Subcutaneous abdominal adipose tissue (tissue), 5 donors: ENCODE measurements at regions not wholly inside any gene's neighbourhood (a gene's known extent, or its start where the extent isn't known, plus 50 kb on each side); places are given as distances from the start of the nearest gene placed in this dataset.
A peak's percentile ranks its signal among the peaks of the same experiment; 100 is the strongest.
"Not testable (repeated sequence)": the region's sequence is repeated elsewhere in the genome, so short reads cannot be mapped to it uniquely, and the experiment has no call there.

Experiments used
- H3K27ac ChIP-seq: one replicate; pipeline ENCODE4 v1.7.0; 2013; ENCODE audit warnings: low read depth, mild to moderate bottlenecking, inconsistent platforms, low read length, moderate library complexity
- H3K27me3 ChIP-seq, 5 donors: one replicate each; pipeline ENCODE4 v1.7.0; 2013; ENCODE audit warnings: low read length in 5 of 5, inconsistent platforms in 1 of 5; ENCODE audit not compliant: control insufficient read depth in 5 of 5, insufficient read depth in 4 of 5
- H3K36me3 ChIP-seq, 5 donors: one replicate each; pipeline ENCODE4 v1.7.0; 2013; ENCODE audit warnings: low read length in 5 of 5; ENCODE audit not compliant: control insufficient read depth in 5 of 5, insufficient read depth in 5 of 5
- H3K4me1 ChIP-seq, 5 donors: one replicate each; pipeline ENCODE4 v1.7.0; 2013; ENCODE audit warnings: low read length in 5 of 5, mild to moderate bottlenecking in 3 of 5, moderate library complexity in 1 of 5; ENCODE audit not compliant: control insufficient read depth in 5 of 5, insufficient read depth in 5 of 5
- H3K4me3 ChIP-seq, 5 donors: one replicate each; pipeline ENCODE4 v1.7.0; 2013; ENCODE audit warnings: low read length in 5 of 5, low read depth in 1 of 5
- H3K9ac ChIP-seq, 5 donors: one replicate each; pipeline ENCODE4 v1.7.0; 2013; ENCODE audit warnings: low read length in 5 of 5, mild to moderate bottlenecking in 4 of 5, moderate library complexity in 3 of 5
- H3K9me3 ChIP-seq, 5 donors: one replicate each; pipeline ENCODE4 v1.7.0; 2013; ENCODE audit warnings: low read length in 5 of 5; ENCODE audit not compliant: control insufficient read depth in 5 of 5
- donor health status: healthy.
- donor health status: healthy.
- donor health status: healthy.
- donor health status: healthy.
- donor health status: healthy.

DNA sequence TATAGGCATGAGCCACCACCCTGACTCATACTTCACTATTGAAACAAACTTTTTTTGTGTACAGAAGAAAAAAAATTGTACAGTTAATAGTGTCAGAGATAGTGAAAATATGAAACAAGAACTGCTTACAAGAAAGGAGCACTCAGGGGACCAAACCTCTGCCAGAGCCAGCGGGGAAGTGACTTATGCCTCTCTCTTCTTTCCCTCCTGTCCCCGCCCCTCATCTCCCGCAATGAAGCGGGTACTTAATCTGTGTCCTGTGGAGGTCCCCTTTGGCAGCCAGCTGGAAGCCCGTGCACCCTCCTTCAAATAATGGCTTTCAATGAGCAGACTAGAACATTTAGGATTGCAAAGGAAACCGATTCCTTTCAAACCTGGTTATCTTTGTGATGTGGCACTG, 51.5 kb downstream of the PPIAL4A start:
- H3K4me3 ChIP-seq, H3K36me3 ChIP-seq, H3K27me3 ChIP-seq, H3K9me3 ChIP-seq, H3K4me1 ChIP-seq, H3K9ac ChIP-seq, H3K27ac ChIP-seq: not testable (repeated sequence)

DNA sequence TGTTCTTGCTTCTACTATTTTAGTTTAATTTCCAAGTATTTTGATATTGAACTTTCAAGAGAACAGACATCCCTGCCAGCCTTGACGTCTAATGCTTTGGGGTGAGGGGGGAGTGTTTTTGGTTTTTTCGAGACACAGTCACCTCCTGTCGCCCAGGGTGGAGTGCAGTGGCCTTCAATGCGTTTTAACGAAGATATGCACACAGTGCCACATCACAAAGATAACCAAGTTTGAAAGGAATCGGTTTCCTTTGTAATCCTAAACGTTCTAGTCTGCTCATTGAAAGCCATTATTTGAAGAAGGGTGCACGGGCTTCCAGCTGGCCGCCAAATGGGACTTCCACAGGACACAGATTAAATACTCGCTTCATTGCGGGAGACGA, 52.3 kb downstream of the PPIAL4A start:
- not testable (repeated sequence) for H3K9me3 ChIP-seq, H3K36me3 ChIP-seq, H3K27me3 ChIP-seq, H3K4me1 ChIP-seq
- Histone ChIP-seq H3K9ac (peak overlapping the region in 3 of 5 donors; percentile 48 to 75 (median 64)), H3K4me3 (peak overlapping the region; percentile 45 to 69 (median 61)), H3K27ac (peak overlapping the region; percentile 41)

DNA sequence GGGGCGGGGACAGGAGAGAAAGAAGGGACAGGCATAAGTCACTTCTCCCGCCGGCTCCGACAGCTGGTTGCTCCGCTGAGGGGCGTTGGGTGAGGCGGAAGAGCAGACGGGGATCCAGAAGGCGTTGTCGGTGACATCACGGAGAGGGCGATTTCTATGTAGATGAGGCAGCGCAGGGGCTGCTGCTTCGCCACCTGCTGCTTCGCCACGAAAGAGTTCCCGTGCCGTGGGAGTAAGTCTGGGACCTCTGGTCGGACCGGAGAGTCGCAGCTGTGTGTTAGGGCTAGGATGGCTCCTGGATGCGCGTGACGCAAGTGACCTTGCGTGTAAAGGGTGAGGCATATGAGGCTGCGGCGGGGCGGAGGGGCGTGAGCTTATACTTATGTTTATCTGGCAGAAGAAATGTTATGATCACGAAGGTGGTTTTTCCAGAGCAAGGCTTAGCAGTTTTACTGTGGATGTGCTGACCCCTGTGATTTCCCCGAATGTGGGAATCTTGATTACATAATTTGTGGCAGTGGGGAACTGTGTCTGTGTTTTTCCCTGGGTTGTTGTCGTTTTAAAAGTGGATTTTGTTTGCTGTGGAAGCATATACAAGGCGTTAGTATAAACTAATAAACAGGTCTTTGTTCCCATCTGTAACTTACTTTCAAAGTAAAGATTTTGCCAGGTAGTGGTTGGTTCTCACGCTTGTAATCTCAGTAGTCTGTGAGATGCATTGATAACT, 52.8 kb downstream of the PPIAL4A start:
- peak overlapping the region; percentile 45 to 69 (median 61) for H3K4me3 ChIP-seq
- peak overlapping the region; percentile 41 for H3K27ac ChIP-seq
- not testable (repeated sequence) for H3K4me1 ChIP-seq, H3K9me3 ChIP-seq, H3K36me3 ChIP-seq, H3K27me3 ChIP-seq
- H3K9ac ChIP-seq = peak overlapping the region in 3 of 5 donors; percentile 48 to 75 (median 64)

DNA sequence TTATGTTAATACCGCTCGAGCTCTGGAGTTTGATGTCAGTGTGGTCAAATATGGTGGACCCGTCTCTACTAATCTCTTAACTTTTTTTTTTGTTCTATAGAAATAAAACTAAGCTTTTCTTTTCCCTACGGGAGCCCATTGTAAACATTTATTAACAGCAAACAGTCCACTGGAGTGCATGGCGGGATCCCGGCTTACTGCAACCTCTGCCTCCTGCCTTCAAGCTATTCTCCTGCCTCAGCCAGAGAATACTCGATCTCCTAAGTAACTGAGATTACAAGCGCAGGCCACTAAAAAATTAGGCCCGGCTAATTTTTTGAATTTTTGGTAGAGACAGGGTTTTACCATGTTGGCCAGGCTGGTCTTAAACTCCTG, 53.4 kb downstream of the PPIAL4A start:
- H3K27ac ChIP-seq, H3K9me3 ChIP-seq, H3K27me3 ChIP-seq, H3K36me3 ChIP-seq, H3K4me1 ChIP-seq, H3K9ac ChIP-seq, H3K4me3 ChIP-seq: not testable (repeated sequence)

DNA sequence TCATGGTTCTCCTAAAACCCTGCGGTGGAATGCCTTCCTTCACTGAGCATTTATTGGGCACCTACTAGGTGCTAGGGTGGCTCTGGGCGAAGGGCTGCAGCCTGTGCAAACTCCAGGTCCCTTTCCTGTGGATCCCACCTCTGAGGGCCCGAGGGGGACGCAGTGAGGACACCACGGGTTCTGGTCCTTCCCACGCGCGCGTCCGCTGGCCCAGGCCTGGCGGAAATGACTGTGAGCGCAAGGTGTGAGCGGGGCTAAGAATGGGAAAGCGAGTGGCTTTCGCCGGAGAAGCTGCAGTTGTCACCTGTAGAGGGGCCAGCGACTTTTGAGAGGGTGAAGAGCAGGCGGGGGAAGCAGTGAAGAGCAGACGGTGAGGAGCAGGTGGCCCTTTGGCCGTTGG, 55.1 kb downstream of the PPIAL4A start:
- not testable (repeated sequence) for H3K4me3 ChIP-seq, H3K9ac ChIP-seq, H3K36me3 ChIP-seq, H3K9me3 ChIP-seq, H3K27me3 ChIP-seq, H3K27ac ChIP-seq, H3K4me1 ChIP-seq

DNA sequence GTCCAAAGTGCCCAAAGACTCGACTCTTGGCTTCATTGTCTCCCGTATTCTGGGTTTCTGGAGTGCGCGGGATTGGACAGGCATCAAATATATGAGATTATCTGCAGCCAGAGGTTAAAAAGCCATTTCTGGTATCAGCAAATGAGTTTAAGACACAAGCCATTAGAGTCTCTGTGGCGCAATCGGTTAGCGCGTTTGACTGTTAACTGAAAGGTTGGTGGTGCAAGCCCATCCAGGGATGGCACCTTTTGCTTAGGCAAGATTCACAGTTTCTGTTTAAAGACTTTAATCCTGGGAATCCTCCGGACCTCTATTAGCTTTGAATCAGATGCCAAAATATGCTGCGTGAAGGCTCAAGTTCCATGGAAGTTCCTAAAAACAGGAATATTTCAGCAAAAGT, 55.6 kb downstream of the PPIAL4A start:
- H3K27me3 ChIP-seq, H3K36me3 ChIP-seq, H3K4me3 ChIP-seq, H3K9ac ChIP-seq, H3K4me1 ChIP-seq, H3K9me3 ChIP-seq, H3K27ac ChIP-seq: not testable (repeated sequence)

DNA sequence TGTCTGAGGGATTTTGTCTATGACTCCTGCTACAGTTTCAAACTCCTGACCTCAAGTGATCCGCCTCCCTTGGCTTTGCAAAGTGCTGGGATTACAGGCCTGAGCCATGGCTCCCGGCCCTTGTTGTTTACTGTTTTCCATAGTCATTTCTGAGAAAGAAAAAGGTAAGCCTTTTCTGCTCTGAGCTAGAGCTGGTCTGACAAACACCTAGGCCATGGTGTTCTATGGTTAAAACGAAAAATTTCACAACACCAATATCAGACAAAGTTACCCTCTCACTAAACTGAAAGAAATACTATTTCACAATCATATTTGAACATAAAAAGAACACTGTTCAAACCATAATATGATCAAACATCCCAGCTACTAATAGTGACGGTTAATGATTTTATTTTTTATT, 57.5 kb downstream of the PPIAL4A start:
- H3K9ac ChIP-seq, H3K27me3 ChIP-seq, H3K4me1 ChIP-seq, H3K27ac ChIP-seq, H3K4me3 ChIP-seq, H3K9me3 ChIP-seq, H3K36me3 ChIP-seq: not testable (repeated sequence)

DNA sequence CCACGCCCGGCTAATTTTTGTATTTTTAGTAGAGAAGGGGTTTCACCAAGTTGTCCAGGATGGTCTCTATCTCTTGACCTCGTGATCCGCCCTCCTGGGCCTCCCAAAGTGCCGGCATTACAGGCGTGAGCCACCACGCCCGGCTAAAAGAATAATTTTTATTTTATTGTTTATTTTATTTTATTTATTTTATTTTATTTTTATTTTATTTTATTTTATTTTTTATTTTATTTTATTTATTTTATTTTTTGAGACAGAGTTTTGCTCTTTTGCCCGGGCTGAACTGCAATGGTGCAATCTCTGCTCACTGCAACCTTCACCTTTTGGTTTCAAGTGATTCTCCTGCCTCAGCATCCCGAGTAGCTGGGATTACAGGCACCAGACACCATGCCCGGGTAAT, 60.2 kb downstream of the PPIAL4A start:
- H3K4me1 ChIP-seq, H3K27me3 ChIP-seq, H3K36me3 ChIP-seq, H3K4me3 ChIP-seq, H3K9me3 ChIP-seq, H3K27ac ChIP-seq, H3K9ac ChIP-seq: not testable (repeated sequence)

DNA sequence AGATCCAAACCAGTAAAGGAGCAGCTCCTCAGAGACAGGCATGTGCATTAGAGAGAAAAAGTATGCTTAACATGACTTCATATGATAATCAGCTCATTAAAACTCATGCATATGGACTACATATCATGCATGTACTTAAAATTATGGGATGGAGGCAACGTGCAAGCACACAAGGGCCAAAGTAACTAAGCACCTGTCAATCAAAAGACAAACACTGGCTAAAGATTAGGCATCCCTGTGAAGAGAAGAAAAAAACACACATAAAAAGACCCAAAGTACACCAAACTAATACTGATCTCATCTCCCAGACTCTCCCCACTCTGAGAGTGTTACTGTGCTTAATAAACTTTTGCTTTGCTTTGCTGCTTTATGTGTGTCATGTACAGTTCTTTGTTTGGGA, 61.1 kb downstream of the PPIAL4A start:
- H3K4me1 ChIP-seq, H3K4me3 ChIP-seq, H3K27ac ChIP-seq, H3K36me3 ChIP-seq, H3K9ac ChIP-seq, H3K27me3 ChIP-seq, H3K9me3 ChIP-seq: not testable (repeated sequence)

DNA sequence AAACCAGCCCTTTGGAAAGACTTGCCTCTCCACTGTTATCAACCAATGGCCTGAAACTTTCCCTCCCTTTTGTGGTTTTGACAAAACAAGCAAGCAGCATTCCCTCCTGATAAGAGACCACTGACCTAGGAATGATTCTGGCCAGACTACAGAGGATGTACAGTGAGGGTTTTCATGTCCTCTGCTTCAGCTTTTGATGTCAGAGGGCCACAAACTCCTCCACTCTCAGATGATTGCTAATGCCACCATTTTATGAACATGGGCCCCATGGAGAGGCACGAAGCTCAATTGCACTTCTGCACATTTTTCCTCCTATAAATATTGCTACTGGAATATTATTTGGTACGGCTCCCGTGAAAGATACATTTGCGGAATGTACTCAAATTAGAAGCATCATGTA, 61.5 kb downstream of the PPIAL4A start:
- not testable (repeated sequence) for H3K9ac ChIP-seq, H3K27me3 ChIP-seq, H3K27ac ChIP-seq, H3K36me3 ChIP-seq, H3K9me3 ChIP-seq, H3K4me1 ChIP-seq, H3K4me3 ChIP-seq
